ENCODE measurements at regions not wholly inside any gene's neighbourhood (a gene's known extent, or its start where the extent isn't known, plus 50 kb on each side); places are given as distances from the start of the nearest gene placed in this dataset.

DNA sequence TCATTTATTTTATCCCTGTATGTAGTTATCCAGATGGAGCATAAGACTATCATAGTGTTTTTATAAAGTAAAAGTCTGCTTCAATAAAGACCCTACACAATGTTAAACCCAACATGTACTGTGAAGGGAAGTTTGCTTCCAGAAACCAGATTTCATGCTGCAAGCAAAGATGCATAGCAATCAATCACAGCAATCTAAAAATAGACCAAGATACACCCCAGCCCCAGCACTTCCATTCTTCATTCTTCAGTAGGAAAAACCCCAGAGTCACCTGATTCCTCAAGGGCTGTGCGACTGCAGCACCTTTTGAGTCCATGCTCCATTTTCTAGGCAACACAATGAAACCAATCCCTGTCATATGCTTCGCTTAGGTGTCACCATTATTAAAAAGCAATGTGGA is 66.9 kb upstream of the PDE1C start:
- no peak for DNase-seq

DNA sequence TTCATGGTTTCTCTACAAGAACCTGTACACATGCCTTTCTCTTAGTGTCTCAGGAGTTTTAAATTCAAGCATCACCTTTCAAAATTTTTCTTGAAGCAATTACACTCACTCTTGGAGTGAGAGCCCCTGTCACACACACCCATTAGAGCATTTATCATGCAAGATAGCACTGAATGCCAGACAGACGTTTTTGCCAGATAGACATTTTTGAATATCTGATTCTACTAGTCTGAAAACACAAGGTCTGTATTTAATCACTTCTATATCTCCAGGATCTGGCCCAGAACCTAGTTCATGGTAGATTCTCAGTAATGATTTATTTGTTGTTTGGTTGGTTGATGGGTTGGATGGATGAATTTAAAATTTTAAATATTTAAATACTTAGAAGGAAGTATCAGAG is 60.9 kb upstream of the PDE1C start:
- no peak for DNase-seq

DNA sequence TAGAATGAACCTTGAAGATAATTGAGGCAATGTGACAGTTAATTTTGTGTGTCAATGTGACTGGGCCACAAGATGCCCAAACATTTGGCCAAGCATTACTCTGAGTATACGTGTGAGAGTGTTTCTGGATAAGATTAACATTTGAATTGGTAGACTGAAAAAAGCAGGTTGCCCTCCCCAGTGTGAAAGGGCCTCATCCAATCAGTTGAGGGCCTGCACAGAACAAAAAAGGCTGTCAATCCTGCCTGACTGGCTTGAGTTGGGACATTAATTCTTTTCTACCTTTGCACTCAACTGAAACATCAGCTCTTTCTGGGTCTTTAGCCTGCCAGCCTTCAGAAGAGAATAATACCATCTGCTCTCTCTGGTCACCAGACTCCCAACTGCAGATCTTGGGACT is 56.6 kb upstream of the PDE1C start:
- no peak for DNase-seq

All from stimulated activated CD8-positive, alpha-beta memory T cell treated with anti-CD3 and anti-CD28 coated beads, Interleukin-4, amount 100 ng/mL, for 48 hours (primary cell).